Pancreas (tissue), 10 donors: ENCODE measurements at regions not wholly inside any gene's neighbourhood (a gene's known extent, or its start where the extent isn't known, plus 50 kb on each side); places are given as distances from the start of the nearest gene placed in this dataset.
A peak's percentile ranks its signal among the peaks of the same experiment; 100 is the strongest.

Source experiments
- ATAC-seq, 4 donors: fragments of 200-7000 bp; cut with Tn5 transposase; one replicate each; pipeline versions ENCODE4 v1.8.0 to v1.9.1; 2020; ENCODE audit warnings: mild to moderate bottlenecking in 4 of 4, moderate library complexity in 4 of 4
- DNase-seq, 6 donors: peaks; one replicate each; pipeline ENCODE4 v3.0.0-alpha.2; 2020
- FAIRE-seq: peaks from 2 replicates; lab custom pipeline; 2012; peaks lifted over from hg19 to GRCh38; lab: Jason Lieb, UNC
- H3K27ac ChIP-seq, 4 donors: fragments of 200-600 bp; sonication (generic); 1 replicate in 3 of 4; 2 replicates in 1 of 4; pipeline versions ENCODE4 v1.5.0 to v1.8.0; 2020
- H3K27me3 ChIP-seq, 4 donors: fragments of 200-600 bp; one replicate each; pipeline ENCODE4 v1.8.0; 2021
- H3K36me3 ChIP-seq, 3 donors: fragments of 200-600 bp; sonication (generic) in 1 of 3; one replicate each; pipeline versions ENCODE4 v1.5.0 to v1.8.0; 2020 to 2021
- H3K4me1 ChIP-seq, 3 donors: fragments of 200-600 bp; one replicate each; pipeline ENCODE4 v1.8.0; 2021
- H3K4me3 ChIP-seq, 4 donors: fragments of 200-600 bp; sonication (generic) in 2 of 4; one replicate each; pipeline versions ENCODE4 v1.5.0 to v1.8.0; 2020 to 2021
- H3K9me3 ChIP-seq, 4 donors: fragments of 200-600 bp; one replicate each; pipeline ENCODE4 v1.8.0; 2021
- CTCF ChIP-seq, 4 donors: fragments of 200-600 bp; sonication (generic) in 3 of 4; IDR thresholded peaks; one replicate each; pipeline versions ENCODE4 v1.5.0 to v1.8.0; 2021; ENCODE audit warnings: antibody characterized with exemption in 4 of 4
- WGBS, 2 donors: extraction: QIAGEN DNeasy Blood & Tissue Kit; methylation state at CpG; one replicate each; pipeline ENCODE4 v1.1.7; 2013; 5-methylcytosine and 5-hydroxymethylcytosine counted together
- intact Hi-C, 3 donors: fragments of 100-400 bp; cut with DNase I; formaldehyde crosslinking; loops; one replicate each; pipeline versions ENCODE4 v1.11.1 to v1.14.2; 2022
- donor health status: healthy with polysubstance abuse.
- donor health status: DM: no; HTN: no; CAD: no; lungs with moderate emphysema.
- donor health status: DM: no; HTN: no; CAD: no.
- donor health status: control.
- donor health status: control.
- donor health status: Bipolar disorder and iron deficiency.
- donor health status: DM: yes; HTN: yes; CAD: no.
- donor health status: DM: no; HTN: no; CAD: no.
- donor health status: DM: no; HTN: no; CAD: no.
- donor health status: DM: yes; HTN: yes; CAD: no.

GRCh38 chr7:54841772-54842697, 83.0 kb upstream of the SEC61G start:
- Histone ChIP-seq H3K27me3 (no peaks in the 10 kb centered on the region), H3K27ac (no peak overlapping the region), H3K9me3 (no peaks in the 10 kb centered on the region), H3K4me1 (peaks cover 5 to 8% (median 7%) of the 10 kb centered on the region in 3 donors), H3K36me3 (no peaks in the 10 kb centered on the region), H3K4me3 (no peak overlapping the region)
- peak in 4 of 6 donors; percentile 27 to 37 (median 32) for DNase-seq
- intact Hi-C loops, result no loop called here
- ATAC-seq, result peak; percentile 64 to 87 (median 79)
- 35 to 36% methylated on average over 8 of the region's 8 CpGs for WGBS, 2 donors
- peak in 2 of 4 donors; percentile 11 to 23 for TF ChIP-seq CTCF (IDR thresholded peaks at IDR 0.05)
- FAIRE-seq, result no peak

- 53 to 57% methylated on average over 3 of the region's 3 CpGs for WGBS, 2 donors
- Histone ChIP-seq H3K4me1 (peaks cover 5 to 8% (median 7%) of the 10 kb centered on the region in 3 donors), H3K36me3 (no peaks in the 10 kb centered on the region), H3K27me3 (no peaks in the 10 kb centered on the region), H3K9me3 (no peaks in the 10 kb centered on the region), H3K27ac (no peak overlapping the region), H3K4me3 (no peak overlapping the region)
- ATAC-seq (no peak), FAIRE-seq (no peak), DNase-seq (no peak)
- TF ChIP-seq CTCF (IDR thresholded peaks at IDR 0.05), result no peak
- intact Hi-C loops, result no loop called here
Measured at GRCh38 chr7:54843841-54844355, 84.9 kb upstream of the SEC61G start.

DNA sequence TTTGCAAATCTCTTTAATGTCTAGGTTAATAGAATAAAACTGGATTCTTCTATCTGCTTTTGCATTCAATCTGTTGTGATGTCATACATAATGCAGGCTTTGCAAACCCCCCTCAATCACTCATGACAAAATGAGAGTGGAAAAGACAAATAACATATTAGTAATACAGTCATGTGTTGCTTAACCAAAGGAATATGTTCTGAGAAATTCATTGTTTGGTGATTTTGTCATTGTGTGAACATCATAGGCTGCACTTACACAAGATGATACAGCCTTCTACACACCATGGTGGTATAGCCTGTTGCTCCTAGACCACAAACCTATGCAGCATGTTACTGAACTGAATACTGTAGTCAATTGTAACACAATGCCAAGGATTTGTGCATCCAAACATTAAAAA, 87.3 kb upstream of the SEC61G start:
- DNase-seq, result no peak
- no peak for FAIRE-seq
- no peak for TF ChIP-seq CTCF (IDR thresholded peaks at IDR 0.05)
- Histone ChIP-seq H3K4me1 (peaks cover 5 to 8% (median 7%) of the 10 kb centered on the region in 3 donors), H3K4me3 (no peak overlapping the region), H3K27ac (no peak overlapping the region), H3K9me3 (no peaks in the 10 kb centered on the region), H3K27me3 (no peaks in the 10 kb centered on the region), H3K36me3 (no peaks in the 10 kb centered on the region)
- intact Hi-C loops, result no loop called here
- ATAC-seq, result no peak

DNA sequence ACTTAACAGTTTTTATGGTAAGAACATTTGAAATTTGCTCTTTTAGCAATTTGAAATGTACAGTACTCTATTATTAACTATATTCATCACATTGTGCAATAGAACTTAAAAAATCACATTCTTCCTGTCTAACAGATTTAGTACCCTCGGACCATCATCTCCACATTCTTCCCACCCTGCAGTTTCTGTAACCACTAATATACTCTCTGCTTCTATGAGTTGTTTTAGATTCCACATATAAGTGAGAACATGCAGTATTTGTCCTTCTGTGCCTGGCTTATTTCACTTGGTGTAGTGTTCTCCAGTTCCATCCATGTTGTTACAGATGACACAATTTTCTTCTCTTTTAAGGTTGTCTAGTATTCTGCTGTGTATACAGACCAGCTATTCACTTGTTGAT, 88.9 kb upstream of the SEC61G start:
- no peaks in the 10 kb centered on the region for H3K4me1 ChIP-seq
- 74 to 92% methylated on average over 1 of the region's 1 CpG for WGBS, 2 donors
- intact Hi-C loops, result no loop called here

More for the DNA sequence above, 88.9 kb upstream of the SEC61G start:
- Histone ChIP-seq H3K4me3 (no peak overlapping the region), H3K27me3 (no peaks in the 10 kb centered on the region), H3K9me3 (no peaks in the 10 kb centered on the region), H3K27ac (no peak overlapping the region), H3K36me3 (no peaks in the 10 kb centered on the region)
- FAIRE-seq (no peak), DNase-seq (no peak), ATAC-seq (no peak)
- no peak for TF ChIP-seq CTCF (IDR thresholded peaks at IDR 0.05)
